HepG2 (cell line): ENCODE measurements at regions not wholly inside any gene's neighbourhood (a gene's known extent, or its start where the extent isn't known, plus 50 kb on each side); places are given as distances from the start of the nearest gene placed in this dataset.

Experiments used
- ATAC-seq: fragments of 200-7000 bp; cut with Tn5 transposase; 3 replicates; pipeline ENCODE4 v1.9.1; 2020; ENCODE audit warnings: mild to moderate bottlenecking, moderate library complexity
- BruUV-seq: library from RNA; stranded (reverse); fragments of 400-500 nt; replicated peaks from 2 replicates; lab custom pipeline; 2021; lab: Mats Ljungman, UMichigan
- CTCF ChIA-PET: fragments of 300-600 bp; formaldehyde crosslinking; extraction: SDS; loops from one replicate; lab custom pipeline; 2021; ENCODE audit warnings: low total read pairs, inconsistent platforms, low intra/inter-chr PET ratio; lab: Yijun Ruan, JAX
- POLR2A ChIA-PET: fragments of 350-600 bp; sonication (Branson Sonifier 250); formaldehyde crosslinking; loops from one replicate; lab custom pipeline; 2020; ENCODE audit warnings: antibody characterized with exemption, inconsistent platforms; lab: Yijun Ruan, JAX
- DNase-seq: peaks from one replicate; pipeline ENCODE4 v3.0.0-alpha.2; 2015; ENCODE audit warnings: low spot score
- FAIRE-seq: peaks from 3 replicates; lab custom pipeline; 2011; peaks lifted over from hg19 to GRCh38; lab: Jason Lieb, UNC
- H2AFZ ChIP-seq: one replicate; pipeline ENCODE4 v1.6.1; 2011; ENCODE audit warnings: low read length, inconsistent platforms
- H3K27ac ChIP-seq: fragments of 300-600 bp; 3 replicates; pipeline ENCODE4 v1.8.0; 2011; ENCODE audit warnings: mixed run types, mild to moderate bottlenecking, mixed read lengths, low read length, inconsistent platforms; ENCODE audit not compliant: insufficient read depth; ENCODE audit errors: extremely low read length
- H3K27me3 ChIP-seq, 2 experiments: fragments of 200-600 bp in 1 of 2; 2 replicates in 1 of 2; 3 replicates in 1 of 2; pipeline versions ENCODE4 v1.6.0 to v1.8.0; 2011; ENCODE audit warnings: low read length in 2 of 2, mild to moderate bottlenecking in 2 of 2, moderate library complexity in 2 of 2, inconsistent platforms in 1 of 2; ENCODE audit not compliant: insufficient read depth in 2 of 2, control insufficient read depth in 1 of 2
- H3K36me3 ChIP-seq, 2 experiments: fragments of 200-600 bp in 1 of 2; replicated peaks in 1 of 2; 2 replicates in 1 of 2; 3 replicates in 1 of 2; pipeline versions ENCODE4 v1.5.1 to v1.8.0; 2011; ENCODE audit warnings: low read length in 2 of 2, inconsistent platforms in 1 of 2; ENCODE audit not compliant: insufficient read depth in 2 of 2, control insufficient read depth in 1 of 2
- H3K4me1 ChIP-seq: 2 replicates; pipeline ENCODE4 v1.5.1; 2012; ENCODE audit warnings: low read length, inconsistent platforms; ENCODE audit not compliant: insufficient read depth
- H3K4me2 ChIP-seq: 2 replicates; pipeline ENCODE4 v1.6.0; 2011; ENCODE audit warnings: low read depth, low read length, inconsistent platforms
- H3K4me3 ChIP-seq, 3 experiments: fragments of 200-600 bp in 1 of 3; sonication (generic), shearing (Covaris generic) in 1 of 3; replicated peaks in 1 of 3; 2 replicates each; pipeline ENCODE4 v1.5.1; 2011 to 2016; ENCODE audit warnings: low read length in 3 of 3, inconsistent platforms in 2 of 3, low read depth in 2 of 3, mild to moderate bottlenecking in 2 of 3, control low read depth in 1 of 3, mixed read lengths in 1 of 3; ENCODE audit not compliant: insufficient read depth in 1 of 3
- H3K79me2 ChIP-seq: one replicate; pipeline ENCODE4 v1.6.1; 2011; ENCODE audit warnings: low read length, inconsistent platforms; ENCODE audit not compliant: insufficient read depth
- H3K9ac ChIP-seq: 2 replicates; pipeline ENCODE4 v1.6.0; 2011; ENCODE audit warnings: mild to moderate bottlenecking, low read depth, low read length, inconsistent platforms; ENCODE audit not compliant: insufficient read depth
- H3K9me3 ChIP-seq: 2 replicates; pipeline ENCODE4 v1.5.1; 2012; ENCODE audit warnings: mild to moderate bottlenecking, low read length
- H4K20me1 ChIP-seq: 2 replicates; pipeline ENCODE4 v1.6.0; 2011; ENCODE audit warnings: inconsistent platforms, mild to moderate bottlenecking, low read length, moderate library complexity; ENCODE audit not compliant: insufficient read depth
- MAFF ChIP-seq: IDR thresholded peaks from 2 replicates; pipeline ENCODE4 v1.6.1; 2011; ENCODE audit warnings: low read depth, low read length, improper control_type of control experiment
- MAFK ChIP-seq, 2 experiments: IDR thresholded peaks in 1 of 2; conservative IDR thresholded peaks in 1 of 2; 2 replicates each; pipeline ENCODE4 v1.6.1; 2011; ENCODE audit warnings: improper control_type of control experiment in 2 of 2, low read length in 2 of 2
- RFXANK ChIP-seq: IDR thresholded peaks from 2 replicates; pipeline ENCODE4 v1.6.1; 2016
- ZNF350 ChIP-seq: sonication (generic); formaldehyde crosslinking; IDR thresholded peaks from 2 replicates; pipeline ENCODE4 v1.4.0; 2020; ENCODE audit warnings: mild to moderate bottlenecking, low read depth, missing genetic modification reagents, borderline replicate concordance
- ZNF780A ChIP-seq: sonication (generic); formaldehyde crosslinking; IDR thresholded peaks from 2 replicates; pipeline ENCODE4 v1.8.0; 2022; ENCODE audit warnings: mild to moderate bottlenecking, missing genetic modification reagents, moderate library complexity
- ZSCAN12 ChIP-seq: sonication (generic); formaldehyde crosslinking; IDR thresholded peaks from 2 replicates; pipeline ENCODE4 v1.9.0; 2021; ENCODE audit warnings: mild to moderate bottlenecking, missing genetic modification reagents
- WGBS: methylation state at CpG from one replicate; pipeline ENCODE4 v1.1.6; 2017; ENCODE audit warnings: low lambda C conversion rate; 5-methylcytosine and 5-hydroxymethylcytosine counted together
- in situ Hi-C: cut with HindIII; loops from 2 replicates; pipeline ENCODE4 v1.10.0; 2017; ENCODE audit warnings: low pct_unique_long_range_greater_than_20kb; ENCODE audit not compliant: extremely low pct_ligation_motif_present
- intact Hi-C: fragments of 100-400 bp; cut with micrococcal nuclease; formaldehyde crosslinking; loops from one replicate; pipeline ENCODE4 v1.10.0; 2022; ENCODE audit not compliant: unreplicated experiment
- TF ChIP-seq, protein P1 (sequence below): sonication (generic); formaldehyde crosslinking; IDR thresholded peaks from 2 replicates; pipeline ENCODE4 v1.4.0; 2020; ENCODE audit warnings: mild to moderate bottlenecking, missing genetic modification reagents

DNA sequence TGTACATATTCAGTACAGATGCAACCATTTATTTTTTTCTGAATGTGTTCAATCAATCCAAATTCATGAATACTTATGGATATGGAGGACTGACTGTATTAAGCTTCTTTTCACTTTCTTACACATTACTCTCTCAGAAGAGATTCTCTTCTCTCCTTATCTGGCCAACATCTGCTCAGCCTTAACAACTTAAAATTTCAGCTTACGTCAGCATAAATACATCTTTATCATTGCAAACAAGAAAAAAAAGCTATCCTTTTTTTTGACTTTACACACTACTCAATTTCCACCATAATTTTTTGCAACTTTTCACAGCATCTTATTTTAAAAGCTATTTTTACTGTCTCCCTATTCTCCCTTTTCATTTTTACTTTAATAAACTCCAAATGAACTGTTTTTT, 80.9 kb upstream of the POT1 start:
- Histone ChIP-seq H3K4me3 (no peak overlapping the region), H2AFZ (no peak overlapping the region), H3K79me2 (no peaks in the 10 kb centered on the region), H3K4me1 (no peaks in the 10 kb centered on the region), H3K9ac (no peak overlapping the region), H3K4me2 (no peak overlapping the region), H3K27me3 (no peaks in the 10 kb centered on the region), H3K27ac (no peak overlapping the region), H3K36me3 (no peaks in the 10 kb centered on the region), H3K9me3 (no peaks in the 10 kb centered on the region), H4K20me1 (no peaks in the 10 kb centered on the region)
- BruUV-seq, result no TSS peak
- CTCF ChIA-PET, result no interaction called here
- intact Hi-C loops, result no loop called here
- peak; percentile 95 to 98 for TF ChIP-seq MAFK (conservative IDR thresholded peaks at IDR 0.05 in 1 of 2, IDR thresholded peaks at IDR 0.05 in 1 of 2; ENCODE audit: low read length in 2 of 2)
- TF ChIP-seq MAFF, result peak; percentile 97
- TF ChIP-seq RFXANK (CRISPR knock-in tag), result no peak
- WGBS, result 50% methylated on average over 1 of the region's 1 CpG
- no peak for DNase-seq
- no peak for ATAC-seq
- in situ Hi-C loops, result no loop called here
- POLR2A ChIA-PET, result no interaction called here
- FAIRE-seq, result no peak

DNA sequence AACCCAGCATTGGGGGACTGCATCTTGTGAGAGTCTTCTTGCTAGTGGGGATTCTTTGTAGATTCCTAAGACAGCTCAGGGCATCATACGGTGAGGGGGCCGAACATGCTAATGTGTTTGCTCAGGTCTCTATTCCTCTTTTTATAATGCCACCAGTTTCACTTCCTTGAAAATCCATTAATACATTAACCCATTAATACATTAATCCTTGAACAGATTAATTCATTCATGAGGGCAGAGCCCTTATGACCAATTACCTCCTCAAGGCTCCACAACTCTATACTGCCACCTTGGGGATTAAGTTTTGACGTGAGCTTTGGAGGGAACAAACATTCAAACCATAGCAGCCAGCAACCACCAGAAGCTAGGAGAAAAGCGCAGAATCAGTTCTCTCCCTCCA, 67.2 kb upstream of the POT1 start:
- no peak for TF ChIP-seq ZNF780A (CRISPR knock-in tag)
- TF ChIP-seq, protein P1, sequence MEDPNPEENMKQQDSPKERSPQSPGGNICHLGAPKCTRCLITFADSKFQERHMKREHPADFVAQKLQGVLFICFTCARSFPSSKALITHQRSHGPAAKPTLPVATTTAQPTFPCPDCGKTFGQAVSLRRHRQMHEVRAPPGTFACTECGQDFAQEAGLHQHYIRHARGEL, result no peak
- TF ChIP-seq ZNF350, result no peak
- TF ChIP-seq ZSCAN12 (CRISPR knock-in tag), result no peak
- ChIA-PET CTCF (no interaction called here), POLR2A (no interaction called here)
- Histone ChIP-seq H3K79me2 (no peaks in the 10 kb centered on the region), H3K4me3 (no peak overlapping the region), H3K27ac (no peak overlapping the region), H3K9me3 (peaks cover 8% of the 10 kb centered on the region; the same call in 1 of the 2 replicates), H3K36me3 (no peaks in the 10 kb centered on the region), H3K4me1 (no peaks in the 10 kb centered on the region), H4K20me1 (no peaks in the 10 kb centered on the region), H3K27me3 (no peaks in the 10 kb centered on the region), H2AFZ (no peak overlapping the region), H3K4me2 (no peak overlapping the region), H3K9ac (no peak overlapping the region)
- 42% methylated on average over 4 of the region's 4 CpGs for WGBS
- DNase-seq, result peak; percentile 9
- in situ Hi-C loops (no loop called here), intact Hi-C loops (no loop called here)
- FAIRE-seq, result no peak
- ATAC-seq, result peak; percentile 29; the same call in 1 of the 3 replicates
- no TSS peak for BruUV-seq
